SK-N-SH (cell line): ENCODE measurements at regions not wholly inside any gene's neighbourhood (a gene's known extent, or its start where the extent isn't known, plus 50 kb on each side); places are given as distances from the start of the nearest gene placed in this dataset.

Experiments
- CTCF ChIA-PET: fragments of 300-600, 350-600 bp; formaldehyde crosslinking; extraction: SDS; loops from one replicate; lab custom pipeline; 2021; lab: Yijun Ruan, JAX
- POLR2A ChIA-PET: fragments of 350-600 bp; sonication (Branson Sonifier 250); formaldehyde crosslinking; extraction: SDS; loops from one replicate; lab custom pipeline; 2020; ENCODE audit warnings: antibody characterized with exemption, inconsistent platforms; lab: Yijun Ruan, JAX
- DNase-seq: peaks from one replicate; pipeline ENCODE4 v3.0.0; 2012
- H2AFZ ChIP-seq: fragments of 200-600 bp; sonication (generic); 2 replicates; pipeline ENCODE4 v1.8.1; 2016; ENCODE audit warnings: antibody characterized with exemption, mild to moderate bottlenecking, low read depth
- H3F3A ChIP-seq: fragments of 200-600 bp; sonication (generic); replicated peaks from 2 replicates; pipeline ENCODE3; 2016; ENCODE audit warnings: antibody characterized with exemption, mild to moderate bottlenecking; ENCODE audit not compliant: insufficient read depth
- H3K27ac ChIP-seq, 2 experiments: fragments of 200-500 bp in 1 of 2; fragments of 200-600 bp in 1 of 2; sonication (Bioruptor generic) in 1 of 2; sonication (generic), shearing (Covaris generic) in 1 of 2; 2 replicates each; pipeline versions ENCODE4 v1.5.1 to v1.6.1; 2014 to 2016; ENCODE audit warnings: low read depth in 2 of 2, inconsistent platforms in 1 of 2, low read length in 1 of 2, mild to moderate bottlenecking in 1 of 2, mixed read lengths in 1 of 2
- H3K27me3 ChIP-seq: fragments of 200-600 bp; sonication (generic), shearing (Covaris generic); 2 replicates; pipeline ENCODE4 v1.6.1; 2016; ENCODE audit warnings: mixed run types; ENCODE audit not compliant: insufficient read depth
- H3K36me3 ChIP-seq, 2 experiments: fragments of 200-500 bp in 1 of 2; fragments of 200-600 bp in 1 of 2; sonication (Bioruptor generic) in 1 of 2; sonication (generic) in 1 of 2; replicated peaks in 1 of 2; 2 replicates each; pipeline versions ENCODE3 to v1.5.1; 2014 to 2016; ENCODE audit warnings: low read length in 1 of 2, mild to moderate bottlenecking in 1 of 2; ENCODE audit not compliant: insufficient read depth in 2 of 2, control insufficient read depth in 1 of 2
- H3K4me1 ChIP-seq, 2 experiments: fragments of 200-500 bp in 1 of 2; fragments of 200-600 bp in 1 of 2; sonication (Bioruptor generic) in 1 of 2; sonication (generic), shearing (Covaris generic) in 1 of 2; 2 replicates each; pipeline versions ENCODE4 v1.5.1 to v1.6.1; 2014 to 2016; ENCODE audit warnings: low read depth in 1 of 2, low read length in 1 of 2, mixed run types in 1 of 2; ENCODE audit not compliant: insufficient read depth in 2 of 2, control insufficient read depth in 1 of 2
- H3K4me2 ChIP-seq: fragments of 200-600 bp; sonication (generic), shearing (Covaris generic); 2 replicates; pipeline ENCODE4 v1.6.1; 2017; ENCODE audit warnings: mixed run types
- H3K4me3 ChIP-seq, 2 experiments: fragments of 200-500 bp in 1 of 2; fragments of 200-600 bp in 1 of 2; sonication (Bioruptor generic) in 1 of 2; sonication (generic), shearing (Covaris generic) in 1 of 2; 2 replicates each; pipeline versions ENCODE4 v1.5.1 to v1.8.1; 2014 to 2016; ENCODE audit warnings: low read depth in 2 of 2, inconsistent platforms in 1 of 2, low read length in 1 of 2, mild to moderate bottlenecking in 1 of 2, mixed read lengths in 1 of 2, moderate library complexity in 1 of 2
- H3K79me2 ChIP-seq: fragments of 200-600 bp; sonication (generic); 2 replicates; pipeline ENCODE4 v1.8.1; 2017; ENCODE audit warnings: mild to moderate bottlenecking; ENCODE audit not compliant: insufficient read depth
- H3K9ac ChIP-seq: fragments of 200-600 bp; sonication (generic); 2 replicates; pipeline ENCODE4 v1.6.1; 2017; ENCODE audit warnings: mixed run types
- H3K9me2 ChIP-seq: fragments of 200-600 bp; sonication (generic); 2 replicates; pipeline ENCODE4 v1.6.1; 2017; ENCODE audit warnings: mixed run types
- H3K9me3 ChIP-seq: fragments of 200-600 bp; sonication (generic); 2 replicates; pipeline ENCODE4 v1.6.1; 2017; ENCODE audit warnings: mixed run types, mild to moderate bottlenecking, moderate library complexity
- H4K20me1 ChIP-seq: fragments of 200-600 bp; sonication (generic); 2 replicates; pipeline ENCODE4 v1.6.1; 2017; ENCODE audit warnings: mild to moderate bottlenecking, mixed run types; ENCODE audit not compliant: insufficient read depth
- FOSL2 ChIP-seq: IDR thresholded peaks from 2 replicates; pipeline ENCODE4 v1.4.0; 2012; ENCODE audit warnings: low read depth, mild to moderate bottlenecking, moderate library complexity, borderline replicate concordance
- FOXJ3 ChIP-seq: sonication (generic); formaldehyde crosslinking; IDR thresholded peaks from 2 replicates; pipeline ENCODE4 v1.5.1; 2020; ENCODE audit warnings: mild to moderate bottlenecking, missing genetic modification reagents
- FOXM1 ChIP-seq: IDR thresholded peaks from 2 replicates; pipeline ENCODE4 v1.4.0; 2012; ENCODE audit warnings: low read depth, mild to moderate bottlenecking
- GABPA ChIP-seq: IDR thresholded peaks from 2 replicates; pipeline ENCODE4 v1.4.0; 2012; ENCODE audit warnings: low read depth, mild to moderate bottlenecking
- MAX ChIP-seq: IDR thresholded peaks from 2 replicates; pipeline ENCODE4 v1.4.0; 2012; ENCODE audit warnings: low read depth
- MEF2A ChIP-seq: IDR thresholded peaks from 2 replicates; pipeline ENCODE4 v1.4.0; 2012; ENCODE audit warnings: low read depth, borderline replicate concordance
- NRF1 ChIP-seq: IDR thresholded peaks from 2 replicates; pipeline ENCODE4 v1.6.1; 2012; ENCODE audit warnings: low read depth, mild to moderate bottlenecking, low read length
- PBX3 ChIP-seq: IDR thresholded peaks from 2 replicates; pipeline ENCODE4; 2012
- POLR2AphosphoS5 ChIP-seq: IDR thresholded peaks from 2 replicates; pipeline ENCODE4 v1.6.1; 2012; ENCODE audit warnings: low read depth, low read length
- RAD21 ChIP-seq: IDR thresholded peaks from 2 replicates; pipeline ENCODE4 v1.6.1; 2012; ENCODE audit warnings: mild to moderate bottlenecking, low read length
- REST ChIP-seq: IDR thresholded peaks from 2 replicates; pipeline ENCODE4 v1.6.1; 2012; ENCODE audit warnings: mild to moderate bottlenecking, low read depth, low read length, moderate library complexity
- TAF1 ChIP-seq: IDR thresholded peaks from 2 replicates; pipeline ENCODE4 v1.6.1; 2012; ENCODE audit warnings: low read depth, mild to moderate bottlenecking, low read length, moderate library complexity, borderline replicate concordance
- TEAD4 ChIP-seq: IDR thresholded peaks from 2 replicates; pipeline ENCODE4 v1.4.0; 2012; ENCODE audit warnings: mild to moderate bottlenecking, borderline replicate concordance; ENCODE audit not compliant: insufficient read depth
- USF1 ChIP-seq: IDR thresholded peaks from 2 replicates; pipeline ENCODE4 v1.4.0; 2012; ENCODE audit warnings: low read depth, borderline replicate concordance
- USF2 ChIP-seq: fragments of 150-350 bp; IDR thresholded peaks from 2 replicates; pipeline ENCODE4 v1.6.1; 2017; ENCODE audit warnings: antibody characterized with exemption, low read length, low read depth, borderline replicate concordance
- ZBTB33 ChIP-seq: IDR thresholded peaks from 2 replicates; pipeline ENCODE4 v1.4.0; 2012; ENCODE audit warnings: low read depth, borderline replicate concordance
- WGBS: methylation state at CpG from one replicate; pipeline ENCODE4 v1.1.6; 2017; ENCODE audit warnings: low lambda C conversion rate; 5-methylcytosine and 5-hydroxymethylcytosine counted together

- no peak for TF ChIP-seq ZBTB33
- TF ChIP-seq NRF1: no peak
- no peak for TF ChIP-seq FOXM1
- TF ChIP-seq FOSL2: no peak
- TF ChIP-seq POLR2AphosphoS5: no peak
These were observed 1246.7 kb upstream of the SORCS1 start (continued) for GRCh38 chr10:108411206-108411605.

GRCh38 chr10:108410236-108410635 is 1245.7 kb upstream of the SORCS1 start:
- Histone ChIP-seq H4K20me1 (no peaks in the 10 kb centered on the region), H3K27ac (no peak overlapping the region), H3K4me3 (no peak overlapping the region), H3K4me1 (no peaks in the 10 kb centered on the region), H3K27me3 (no peaks in the 10 kb centered on the region), H3K9me2 (no peaks in the 10 kb centered on the region), H3K79me2 (no peaks in the 10 kb centered on the region), H3K36me3 (no peaks in the 10 kb centered on the region), H3K9ac (no peak overlapping the region), H3F3A (no peaks in the 10 kb centered on the region)
- ChIA-PET POLR2A (no interaction called here), CTCF (interaction anchor here (1.2 kb wide), 1 partner anchor 9 kb away, joined by 3 read pairs; no protein-coding TSS in a partner anchor)
- 78% methylated on average over 1 of the region's 1 CpG for WGBS
- TF ChIP-seq PBX3 (no peak), REST (no peak), MEF2A (no peak), TAF1 (no peak), USF2 (no peak), RAD21 (no peak), USF1 (no peak), GABPA (no peak), FOXJ3 (CRISPR knock-in tag) (no peak), ZBTB33 (no peak), MAX (no peak), TEAD4 (no peak)
- TF ChIP-seq, all 33 proteins: peak for 0
- Histone ChIP-seq H3K9me3 (no peaks in the 10 kb centered on the region), H3K4me2 (no peak overlapping the region), H2AFZ (no peak overlapping the region)
- no peak for DNase-seq
